ENCODE measurements at regions not wholly inside any gene's neighbourhood (a gene's known extent, or its start where the extent isn't known, plus 50 kb on each side); places are given as distances from the start of the nearest gene placed in this dataset.
"Not testable (repeated sequence)": the region's sequence is repeated elsewhere in the genome, so short reads cannot be mapped to it uniquely, and the experiment has no call there.

DNA sequence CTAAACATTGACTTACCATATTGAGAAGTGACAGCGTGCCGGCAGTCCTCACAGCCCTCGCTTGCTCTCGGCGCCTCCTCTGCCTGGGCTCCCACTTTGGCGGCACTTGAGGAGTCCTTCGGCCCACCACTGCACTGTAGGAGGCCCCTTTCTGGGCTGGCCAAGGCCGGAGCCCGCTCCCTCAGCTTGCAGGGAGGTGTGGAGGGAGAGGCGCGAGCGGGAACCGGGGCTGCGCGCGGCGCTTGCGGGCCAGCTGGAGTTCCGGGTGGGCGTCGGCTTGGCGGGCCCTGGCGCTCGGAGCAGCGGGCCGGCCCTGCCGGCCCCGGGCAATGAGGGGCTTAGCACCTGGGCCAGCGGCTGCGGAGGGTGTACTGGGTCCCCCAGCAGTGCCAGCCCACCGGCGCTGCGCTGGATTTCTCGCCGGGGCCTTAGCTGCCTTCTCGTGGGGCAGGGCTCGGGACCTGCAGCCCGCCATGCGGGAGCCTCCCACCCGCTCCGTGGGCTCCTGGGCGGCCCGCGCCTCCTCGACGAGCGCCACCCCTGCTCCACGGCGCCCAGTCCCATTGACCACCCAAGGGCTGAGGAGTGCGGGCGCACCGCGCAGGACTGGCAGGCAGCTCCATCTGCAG lies 346.9 kb downstream of the PCNX1 start:
- ATAC-seq; H3K4me1 Mint-ChIP-seq; H3K36me3 Mint-ChIP-seq; POLR2A ChIA-PET; H3K27me3 Mint-ChIP-seq (ENCODE audit: low read depth); H3K27ac Mint-ChIP-seq: not testable (repeated sequence)
- CTCF ChIA-PET, result interaction anchor here (0.6 to 1.8 kb wide), 3 partner anchors 23 to 88 kb away, joined by 4 to 6 read pairs (median 4); no protein-coding TSS in a partner anchor
- Mint-ChIP-seq H3K9me3 (peaks cover 44% of the 10 kb centered on the region), H3K4me3 (peak overlapping the region; percentile 24; the same call in 1 of the 2 replicates)
- peak; percentile 18 for DNase-seq (ENCODE audit: low spot score)

DNA sequence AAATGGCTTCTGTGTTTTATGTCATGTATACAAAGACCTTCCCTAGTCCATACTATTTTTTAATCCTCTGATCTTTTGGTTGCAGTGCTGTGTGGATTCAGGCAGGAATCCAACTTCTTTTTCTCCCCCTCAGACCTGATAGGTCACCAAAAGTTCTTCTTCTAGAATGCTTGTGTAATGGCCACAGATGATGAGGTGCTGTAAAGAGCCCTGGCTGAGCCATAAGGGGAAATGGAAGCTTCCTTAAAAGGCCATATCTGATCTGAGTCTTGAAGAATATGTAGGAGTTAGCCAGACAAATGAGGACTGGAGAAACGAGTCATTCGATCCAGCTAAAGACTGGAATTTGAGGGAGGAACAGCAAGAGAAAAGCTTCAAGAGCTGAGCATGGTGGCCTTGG lies 353.9 kb downstream of the PCNX1 start:
- Mint-ChIP-seq H3K36me3 (peaks cover 19% of the 10 kb centered on the region), H3K27me3 (ENCODE audit: low read depth) (peaks cover 2% of the 10 kb centered on the region), H3K4me3 (no peak overlapping the region), H3K4me1 (peaks cover 3% of the 10 kb centered on the region), H3K27ac (no peak overlapping the region), H3K9me3 (peaks cover 47% of the 10 kb centered on the region)
- no peak for TF ChIP-seq AFF4 (CRISPR knock-in tag; IDR thresholded peaks at IDR 0.05; ENCODE audit: borderline replicate concordance)
- no peak for TF ChIP-seq NFE2L1 (CRISPR knock-in tag; IDR thresholded peaks at IDR 0.05)
- TF ChIP-seq AR (CRISPR knock-in tag; IDR thresholded peaks at IDR 0.05), result no peak
- no peak for TF ChIP-seq SOX15 (CRISPR knock-in tag; IDR thresholded peaks at IDR 0.05)
- TF ChIP-seq IRF2 (CRISPR knock-in tag; IDR thresholded peaks at IDR 0.05; ENCODE audit: borderline replicate concordance, low read depth), result no peak
- TF ChIP-seq ZSCAN18 (CRISPR knock-in tag; IDR thresholded peaks at IDR 0.05), result no peak
- TF ChIP-seq PRDM15 (CRISPR knock-in tag; IDR thresholded peaks at IDR 0.05), result no peak
- TF ChIP-seq ZBTB21 (CRISPR knock-in tag; IDR thresholded peaks at IDR 0.05; ENCODE audit: borderline replicate concordance), result no peak
- TF ChIP-seq ETV6 (CRISPR knock-in tag; IDR thresholded peaks at IDR 0.05), result no peak
- TF ChIP-seq ESRRA (CRISPR knock-in tag; IDR thresholded peaks at IDR 0.05; ENCODE audit: borderline replicate concordance), result no peak
- no peak for TF ChIP-seq GTF2I (CRISPR knock-in tag; conservative IDR thresholded peaks at IDR 0.05)
- no peak for TF ChIP-seq ZNF281 (CRISPR knock-in tag; IDR thresholded peaks at IDR 0.05)
- TF ChIP-seq, protein P1, sequence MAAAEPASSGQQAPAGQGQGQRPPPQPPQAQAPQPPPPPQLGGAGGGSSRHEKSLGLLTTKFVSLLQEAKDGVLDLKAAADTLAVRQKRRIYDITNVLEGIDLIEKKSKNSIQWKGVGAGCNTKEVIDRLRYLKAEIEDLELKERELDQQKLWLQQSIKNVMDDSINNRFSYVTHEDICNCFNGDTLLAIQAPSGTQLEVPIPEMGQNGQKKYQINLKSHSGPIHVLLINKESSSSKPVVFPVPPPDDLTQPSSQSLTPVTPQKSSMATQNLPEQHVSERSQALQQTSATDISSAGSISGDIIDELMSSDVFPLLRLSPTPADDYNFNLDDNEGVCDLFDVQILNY (CRISPR knock-in tag; IDR thresholded peaks at IDR 0.05), result no peak
- TF ChIP-seq SMAD3 (CRISPR knock-in tag; IDR thresholded peaks at IDR 0.05; ENCODE audit: borderline replicate concordance), result no peak
- no peak for TF ChIP-seq TP53 (CRISPR knock-in tag; IDR thresholded peaks at IDR 0.05)
- no peak for TF ChIP-seq GABPB1 (CRISPR knock-in tag; IDR thresholded peaks at IDR 0.05)
- no peak for TF ChIP-seq MLX (CRISPR knock-in tag; IDR thresholded peaks at IDR 0.05)
- ChIA-PET CTCF (no interaction called here), POLR2A (no interaction called here)
- no peak for DNase-seq (ENCODE audit: low spot score)
- no peak for ATAC-seq

Data from WTC11 (cell line).